H1 (cell line): ENCODE measurements at regions not wholly inside any gene's neighbourhood (a gene's known extent, or its start where the extent isn't known, plus 50 kb on each side); places are given as distances from the start of the nearest gene placed in this dataset.

Experiments used
- CTCF ChIA-PET: fragments of 300-600 bp; sonication (Branson Sonifier 250); formaldehyde crosslinking; loops from one replicate; lab custom pipeline; 2021; ENCODE audit not compliant: partially characterized antibody; lab: Charles Lee
- POLR2A ChIA-PET: fragments of 300-600 bp; sonication (Branson Sonifier 250); formaldehyde crosslinking; loops from one replicate; lab custom pipeline; 2021; ENCODE audit warnings: inconsistent platforms; ENCODE audit not compliant: partially characterized antibody; lab: Charles Lee
- DNase-seq, 2 experiments: peaks; one replicate each; pipeline versions ENCODE4 v3.0.0 to v3.0.0-alpha.2; 2010 to 2022; ENCODE audit warnings: low spot score in 2 of 2, low read depth in 1 of 2, mixed read lengths in 1 of 2
- FAIRE-seq: peaks from 2 replicates; lab custom pipeline; 2011; peaks lifted over from hg19 to GRCh38; lab: Jason Lieb, UNC
- H2AFZ ChIP-seq: 2 replicates; pipeline ENCODE4 v1.8.1; 2012; ENCODE audit warnings: low read length, inconsistent platforms
- H2AK5ac ChIP-seq: 2 replicates; pipeline ENCODE4 v1.6.1; 2013; ENCODE audit warnings: low read depth, low read length
- H2BK120ac ChIP-seq: replicated peaks from 2 replicates; pipeline ENCODE3; 2013; ENCODE audit warnings: low read depth, low read length, inconsistent platforms
- H2BK12ac ChIP-seq: 2 replicates; pipeline ENCODE4 v1.6.1; 2013; ENCODE audit warnings: low read depth, low read length
- H2BK15ac ChIP-seq: 2 replicates; pipeline ENCODE4 v1.6.1; 2013; ENCODE audit warnings: low read length
- H2BK20ac ChIP-seq: 2 replicates; pipeline ENCODE4 v1.6.1; 2013; ENCODE audit warnings: low read length
- H2BK5ac ChIP-seq: 2 replicates; pipeline ENCODE4 v1.6.1; 2013; ENCODE audit warnings: low read depth, low read length
- H3K14ac ChIP-seq: 2 replicates; pipeline ENCODE4 v1.6.1; 2013; ENCODE audit warnings: inconsistent platforms; ENCODE audit not compliant: insufficient read length
- H3K18ac ChIP-seq: 2 replicates; pipeline ENCODE4 v1.6.1; 2013; ENCODE audit warnings: low read length; ENCODE audit errors: extremely low read depth
- H3K23ac ChIP-seq: 2 replicates; pipeline ENCODE4 v1.6.1; 2013; ENCODE audit warnings: inconsistent platforms; ENCODE audit not compliant: insufficient read length
- H3K23me2 ChIP-seq: 2 replicates; pipeline ENCODE4 v1.6.1; 2013; ENCODE audit warnings: low read depth, low read length
- H3K27ac ChIP-seq: 2 replicates; pipeline ENCODE4 v1.6.1; 2011; ENCODE audit warnings: low read depth, low read length, inconsistent platforms
- H3K27me3 ChIP-seq, 4 experiments: replicated peaks in 1 of 4; 1 replicate in 1 of 4; 2 replicates in 3 of 4; pipeline versions ENCODE4 v1.6.1 to v1.8.1; 2011 to 2013; ENCODE audit warnings: low read length in 3 of 4, mild to moderate bottlenecking in 3 of 4, inconsistent platforms in 2 of 4, mixed read lengths in 2 of 4, moderate library complexity in 1 of 4; ENCODE audit not compliant: control insufficient read depth in 3 of 4, insufficient read depth in 3 of 4; ENCODE audit errors: extremely low read depth in 1 of 4
- H3K36me3 ChIP-seq, 4 experiments: 2 replicates each; pipeline versions ENCODE4 v1.6.1 to v1.8.1; 2011 to 2013; ENCODE audit warnings: mild to moderate bottlenecking in 4 of 4, low read length in 3 of 4, moderate library complexity in 2 of 4, control low read depth in 1 of 4, inconsistent platforms in 1 of 4; ENCODE audit not compliant: insufficient read depth in 4 of 4, control insufficient read depth in 2 of 4
- H3K4ac ChIP-seq: replicated peaks from 2 replicates; pipeline ENCODE3; 2013; ENCODE audit warnings: low read length, low read depth, mixed read lengths, inconsistent platforms; ENCODE audit not compliant: insufficient read length
- H3K4me1 ChIP-seq, 4 experiments: replicated peaks in 1 of 4; 1 replicate in 1 of 4; 2 replicates in 3 of 4; pipeline versions ENCODE4 v1.6.1 to v1.8.1; 2011 to 2013; ENCODE audit warnings: low read length in 3 of 4, inconsistent platforms in 2 of 4, mixed read lengths in 1 of 4; ENCODE audit not compliant: insufficient read depth in 4 of 4, control insufficient read depth in 3 of 4
- H3K4me2 ChIP-seq, 2 experiments: 2 replicates each; pipeline versions ENCODE4 v1.6.1 to v1.8.1; 2011 to 2013; ENCODE audit warnings: low read depth in 2 of 2, low read length in 2 of 2, control low read depth in 1 of 2, inconsistent platforms in 1 of 2, mild to moderate bottlenecking in 1 of 2; ENCODE audit not compliant: insufficient read depth in 1 of 2
- H3K4me3 ChIP-seq, 4 experiments: fragments of 200-600, 300-600 bp in 1 of 4; sonication (generic), shearing (Covaris generic), sonication (Bioruptor Twin) in 1 of 4; 2 replicates each; pipeline versions ENCODE4 v1.5.1 to v1.8.1; 2011 to 2016; ENCODE audit warnings: low read length in 4 of 4, low read depth in 3 of 4, control low read depth in 2 of 4, inconsistent platforms in 2 of 4, mild to moderate bottlenecking in 2 of 4, mixed read lengths in 1 of 4, moderate library complexity in 1 of 4; ENCODE audit not compliant: insufficient read depth in 2 of 4; ENCODE audit errors: extremely low read depth in 1 of 4
- H3K56ac ChIP-seq: replicated peaks from 2 replicates; pipeline ENCODE3; 2013; ENCODE audit warnings: low read depth, mild to moderate bottlenecking, mixed read lengths, low read length, inconsistent platforms; ENCODE audit not compliant: insufficient read length
- H3K79me1 ChIP-seq: 2 replicates; pipeline ENCODE4 v1.6.1; 2013; ENCODE audit warnings: low read depth, low read length, control low read depth
- H3K79me2 ChIP-seq, 2 experiments: 2 replicates each; pipeline versions ENCODE4 v1.6.1 to v1.8.1; 2012 to 2013; ENCODE audit warnings: low read length in 2 of 2, mild to moderate bottlenecking in 2 of 2, inconsistent platforms in 1 of 2; ENCODE audit not compliant: insufficient read depth in 2 of 2, control insufficient read depth in 1 of 2
- H3K9ac ChIP-seq, 4 experiments: replicated peaks in 1 of 4; 1 replicate in 1 of 4; 2 replicates in 3 of 4; pipeline versions ENCODE4 v1.6.1 to v1.8.1; 2011 to 2013; ENCODE audit warnings: low read depth in 3 of 4, low read length in 3 of 4, control low read depth in 2 of 4, mild to moderate bottlenecking in 2 of 4, moderate library complexity in 2 of 4, inconsistent platforms in 1 of 4; ENCODE audit errors: extremely low read depth in 1 of 4
- H3K9me3 ChIP-seq, 2 experiments: 2 replicates each; pipeline versions ENCODE4 v1.6.1 to v1.8.1; 2012 to 2013; ENCODE audit warnings: mild to moderate bottlenecking in 2 of 2, moderate library complexity in 2 of 2, control low read depth in 1 of 2, inconsistent platforms in 1 of 2, low read depth in 1 of 2, low read length in 1 of 2, mixed read lengths in 1 of 2; ENCODE audit not compliant: insufficient read depth in 2 of 2
- H4K20me1 ChIP-seq, 2 experiments: replicated peaks in 1 of 2; 2 replicates each; pipeline versions ENCODE3 to v1.8.1; 2011 to 2013; ENCODE audit warnings: inconsistent platforms in 2 of 2, low read length in 2 of 2, mild to moderate bottlenecking in 1 of 2; ENCODE audit not compliant: insufficient read depth in 2 of 2, control insufficient read depth in 1 of 2
- H4K5ac ChIP-seq: 2 replicates; pipeline ENCODE4 v1.6.1; 2013; ENCODE audit warnings: low read length, low read depth, mixed read lengths, inconsistent platforms; ENCODE audit not compliant: insufficient read length
- H4K8ac ChIP-seq: 2 replicates; pipeline ENCODE4 v1.8.0; 2013; ENCODE audit warnings: mild to moderate bottlenecking, moderate library complexity, low read length, inconsistent platforms; ENCODE audit not compliant: insufficient read depth; ENCODE audit errors: extremely low read depth
- H4K91ac ChIP-seq: replicated peaks from 2 replicates; pipeline ENCODE3; 2013; ENCODE audit warnings: low read length, mixed read lengths, inconsistent platforms; ENCODE audit not compliant: insufficient read length
- RFX5 ChIP-seq: IDR thresholded peaks from 2 replicates; pipeline ENCODE4 v1.6.1; 2011; ENCODE audit warnings: low read depth, low read length, improper control_type of control experiment, borderline replicate concordance
- TAF1 ChIP-seq: IDR thresholded peaks from 2 replicates; pipeline ENCODE4 v1.6.1; 2011; ENCODE audit warnings: mild to moderate bottlenecking, low read depth, low read length
- WGBS, 2 experiments: shearing (Covaris generic) in 1 of 2; methylation state at CpG; one replicate each; pipeline versions ENCODE4 v1.1.6 to v1.1.7; 2013 to 2015; ENCODE audit warnings: low lambda C conversion rate in 2 of 2, mixed read lengths in 2 of 2, inconsistent platforms in 1 of 2, low coverage in 1 of 2, missing lambda C conversion rate in 1 of 2; ENCODE audit not compliant: insufficient replicate concordance in 2 of 2, insufficient coverage in 1 of 2, insufficient read length in 1 of 2; ENCODE audit errors: extremely low coverage in 1 of 2, missing lambda C conversion rate in 1 of 2; 5-methylcytosine and 5-hydroxymethylcytosine counted together

- Histone ChIP-seq H3K4me3 (no peak overlapping the region), H2AK5ac (no peak overlapping the region), H2BK5ac (no peak overlapping the region), H3K9me3 (no peaks in the 10 kb centered on the region), H3K9ac (no peak overlapping the region), H3K23me2 (no peaks in the 10 kb centered on the region), H2BK20ac (no peak overlapping the region), H3K79me1 (no peaks in the 10 kb centered on the region), H3K79me2 (no peaks in the 10 kb centered on the region), H3K4ac (no peak overlapping the region), H2BK12ac (no peak overlapping the region), H3K4me1 (no peaks in the 10 kb centered on the region), H3K23ac (no peak overlapping the region), H2BK120ac (no peak overlapping the region), H3K27ac (no peak overlapping the region), H3K27me3 (no peaks in the 10 kb centered on the region), H3K18ac (no peak overlapping the region), H2BK15ac (no peak overlapping the region), H3K56ac (no peak overlapping the region), H3K4me2 (no peak overlapping the region), H3K14ac (no peak overlapping the region), H4K8ac (no peak overlapping the region), H4K20me1 (no peaks in the 10 kb centered on the region), H4K91ac (no peak overlapping the region), H3K36me3 (no peaks in the 10 kb centered on the region), H2AFZ (no peak overlapping the region), H4K5ac (no peak overlapping the region)
- WGBS, 2 experiments = 82% methylated on average over 2 of the region's 2 CpGs; no CpG with 5 or more reads in 1 of the 2 experiments
- ChIA-PET CTCF (no interaction called here), POLR2A (no interaction called here)
- no peak for FAIRE-seq
- no peak for TF ChIP-seq TAF1
- no peak for TF ChIP-seq RFX5
- no peak for DNase-seq
Observed at GRCh38 chr18:25423267-25423666, 71.3 kb upstream of the ZNF521 start.
